ENCODE measurements at regions not wholly inside any gene's neighbourhood (a gene's known extent, or its start where the extent isn't known, plus 50 kb on each side); places are given as distances from the start of the nearest gene placed in this dataset.
A peak's percentile ranks its signal among the peaks of the same experiment; 100 is the strongest.
"Not testable (repeated sequence)": the region's sequence is repeated elsewhere in the genome, so short reads cannot be mapped to it uniquely, and the experiment has no call there.

- peak in 1 of 3 donors; percentile 11 for DNase-seq
- Histone ChIP-seq H3K36me3 (ENCODE audit: control insufficient read depth in 4 of 4, insufficient read depth in 4 of 4, low read length in 3 of 4) (no peaks in the 10 kb centered on the region), H3K27ac (ENCODE audit: insufficient read depth in 1 of 2, low read depth in 1 of 2, low read length in 2 of 2, poor library complexity in 1 of 2, severe bottlenecking in 2 of 2) (no peak overlapping the region), H3K4me3 (ENCODE audit: control insufficient read depth in 1 of 7, extremely low read depth in 1 of 7, insufficient read depth in 4 of 7, low read depth in 2 of 7, low read length in 6 of 7) (no peak overlapping the region), H3K27me3 (replicated peaks in 2 of 5; ENCODE audit: control insufficient read depth in 4 of 5, insufficient read depth in 5 of 5, low read length in 4 of 5) (no peaks in the 10 kb centered on the region), H3K4me1 (ENCODE audit: control extremely low read depth in 1 of 4, control insufficient read depth in 4 of 4, insufficient read depth in 4 of 4, low read length in 3 of 4) (peaks cover 5 to 38% (median 27%) of the 10 kb centered on the region in 4 experiments), H3K9me3 (ENCODE audit: control extremely low read depth in 1 of 5, control insufficient read depth in 4 of 5, insufficient read depth in 2 of 5, low read depth in 1 of 5, low read length in 4 of 5) (no peaks in the 10 kb centered on the region)
- 61% methylated on average over 6 of the region's 8 CpGs for WGBS (ENCODE audit: insufficient coverage)
- ChIA-PET POLR2A (no interaction called here), CTCF (interaction anchor here (1.5 to 1.9 kb wide), 2 partner anchors 9 to 11 kb away, joined by 3 to 9 read pairs; no protein-coding TSS in a partner anchor)
These were observed 77.0 kb upstream of the PRR23C start for GRCh38 chr3:139121513-139122220.

- ChIA-PET POLR2A (no interaction called here), CTCF (interaction anchor here (1.9 kb wide), 1 partner anchor 10 kb away, joined by 9 read pairs; no protein-coding TSS in a partner anchor)
- Histone ChIP-seq H3K36me3 (ENCODE audit: control insufficient read depth in 4 of 4, insufficient read depth in 4 of 4, low read length in 3 of 4) (no peaks in the 10 kb centered on the region), H3K27me3 (replicated peaks in 2 of 5; ENCODE audit: control insufficient read depth in 4 of 5, insufficient read depth in 5 of 5, low read length in 4 of 5) (no peaks in the 10 kb centered on the region), H3K4me1 (ENCODE audit: control extremely low read depth in 1 of 4, control insufficient read depth in 4 of 4, insufficient read depth in 4 of 4, low read length in 3 of 4) (peaks cover 5 to 38% (median 27%) of the 10 kb centered on the region in 4 experiments), H3K27ac (ENCODE audit: insufficient read depth in 1 of 2, low read depth in 1 of 2, low read length in 2 of 2, poor library complexity in 1 of 2, severe bottlenecking in 2 of 2) (no peak overlapping the region), H3K4me3 (ENCODE audit: control insufficient read depth in 1 of 7, extremely low read depth in 1 of 7, insufficient read depth in 4 of 7, low read depth in 2 of 7, low read length in 6 of 7) (no peak overlapping the region), H3K9me3 (ENCODE audit: control extremely low read depth in 1 of 5, control insufficient read depth in 4 of 5, insufficient read depth in 2 of 5, low read depth in 1 of 5, low read length in 4 of 5) (no peaks in the 10 kb centered on the region)
- DNase-seq, result no peak
- 83% methylated on average over 3 of the region's 3 CpGs for WGBS (ENCODE audit: insufficient coverage)
These were observed 77.5 kb upstream of the PRR23C start for GRCh38 chr3:139122221-139122581.

GRCh38 chr3:139122612-139123011, 77.9 kb upstream of the PRR23C start:
- Histone ChIP-seq H3K4me3 (ENCODE audit: control insufficient read depth in 1 of 7, extremely low read depth in 1 of 7, insufficient read depth in 4 of 7, low read depth in 2 of 7, low read length in 6 of 7) (no peak overlapping the region), H3K4me1 (ENCODE audit: control extremely low read depth in 1 of 4, control insufficient read depth in 4 of 4, insufficient read depth in 4 of 4, low read length in 3 of 4) (peaks cover 5 to 38% (median 27%) of the 10 kb centered on the region in 4 experiments), H3K27me3 (replicated peaks in 2 of 5; ENCODE audit: control insufficient read depth in 4 of 5, insufficient read depth in 5 of 5, low read length in 4 of 5) (no peaks in the 10 kb centered on the region), H3K36me3 (ENCODE audit: control insufficient read depth in 4 of 4, insufficient read depth in 4 of 4, low read length in 3 of 4) (no peaks in the 10 kb centered on the region), H3K27ac (ENCODE audit: insufficient read depth in 1 of 2, low read depth in 1 of 2, low read length in 2 of 2, poor library complexity in 1 of 2, severe bottlenecking in 2 of 2) (no peak overlapping the region), H3K9me3 (ENCODE audit: control extremely low read depth in 1 of 5, control insufficient read depth in 4 of 5, insufficient read depth in 2 of 5, low read depth in 1 of 5, low read length in 4 of 5) (no peaks in the 10 kb centered on the region)
- 92% methylated on average over 2 of the region's 2 CpGs for WGBS (ENCODE audit: insufficient coverage)
- no peak for DNase-seq
- CTCF ChIA-PET, result interaction anchor here (2.1 kb wide), 1 partner anchor 11 kb away, joined by 8 read pairs; no protein-coding TSS in a partner anchor
- POLR2A ChIA-PET, result no interaction called here

- WGBS (ENCODE audit: insufficient coverage), result 75% methylated on average over 6 of the region's 10 CpGs
- CTCF ChIA-PET, result interaction anchor here (2.1 kb wide), 1 partner anchor 12 kb away, joined by 8 read pairs; no protein-coding TSS in a partner anchor
- DNase-seq, result peak in 2 of 3 donors; percentile 38 to 42
- POLR2A ChIA-PET, result no interaction called here
- H3K4me1 ChIP-seq (ENCODE audit: control extremely low read depth in 1 of 4, control insufficient read depth in 4 of 4, insufficient read depth in 4 of 4, low read length in 3 of 4), result peaks cover 5 to 38% (median 27%) of the 10 kb centered on the region in 4 experiments
- no peak overlapping the region for H3K27ac ChIP-seq (ENCODE audit: insufficient read depth in 1 of 2, low read depth in 1 of 2, low read length in 2 of 2, poor library complexity in 1 of 2, severe bottlenecking in 2 of 2)
- no peaks in the 10 kb centered on the region for H3K27me3 ChIP-seq (replicated peaks in 2 of 5; ENCODE audit: control insufficient read depth in 4 of 5, insufficient read depth in 5 of 5, low read length in 4 of 5)
- H3K9me3 ChIP-seq (ENCODE audit: control extremely low read depth in 1 of 5, control insufficient read depth in 4 of 5, insufficient read depth in 2 of 5, low read depth in 1 of 5, low read length in 4 of 5), result no peaks in the 10 kb centered on the region
- no peaks in the 10 kb centered on the region for H3K36me3 ChIP-seq (ENCODE audit: control insufficient read depth in 4 of 4, insufficient read depth in 4 of 4, low read length in 3 of 4)
- H3K4me3 ChIP-seq (ENCODE audit: control insufficient read depth in 1 of 7, extremely low read depth in 1 of 7, insufficient read depth in 4 of 7, low read depth in 2 of 7, low read length in 6 of 7), result no peak overlapping the region
These were observed 78.8 kb upstream of the PRR23C start for GRCh38 chr3:139123377-139124095.

- 85% methylated on average over 2 of the region's 2 CpGs for WGBS (ENCODE audit: insufficient coverage)
- no peak for DNase-seq
- H3K36me3 ChIP-seq (ENCODE audit: control insufficient read depth in 4 of 4, insufficient read depth in 4 of 4, low read length in 3 of 4), result no peaks in the 10 kb centered on the region
- no peaks in the 10 kb centered on the region for H3K27me3 ChIP-seq (replicated peaks in 2 of 5; ENCODE audit: control insufficient read depth in 4 of 5, insufficient read depth in 5 of 5, low read length in 4 of 5)
- H3K9me3 ChIP-seq (ENCODE audit: control extremely low read depth in 1 of 5, control insufficient read depth in 4 of 5, insufficient read depth in 2 of 5, low read depth in 1 of 5, low read length in 4 of 5), result no peaks in the 10 kb centered on the region
- no peak overlapping the region for H3K4me3 ChIP-seq (ENCODE audit: control insufficient read depth in 1 of 7, extremely low read depth in 1 of 7, insufficient read depth in 4 of 7, low read depth in 2 of 7, low read length in 6 of 7)
- H3K4me1 ChIP-seq (ENCODE audit: control extremely low read depth in 1 of 4, control insufficient read depth in 4 of 4, insufficient read depth in 4 of 4, low read length in 3 of 4), result peaks cover 5 to 38% (median 26%) of the 10 kb centered on the region in 4 experiments
- CTCF ChIA-PET, result interaction anchor here (2.1 kb wide), 1 partner anchor 13 kb away, joined by 8 read pairs; no protein-coding TSS in a partner anchor
- POLR2A ChIA-PET, result no interaction called here
- H3K27ac ChIP-seq (ENCODE audit: insufficient read depth in 1 of 2, low read depth in 1 of 2, low read length in 2 of 2, poor library complexity in 1 of 2, severe bottlenecking in 2 of 2), result no peak overlapping the region
These were observed 79.5 kb upstream of the PRR23C start for GRCh38 chr3:139124197-139124596.

GRCh38 chr3:139127101-139127500, 82.4 kb upstream of the PRR23C start:
- DNase-seq, result peak in 2 of 3 donors; percentile 33 to 44
- no peak overlapping the region for H3K27ac ChIP-seq (ENCODE audit: insufficient read depth in 1 of 2, low read depth in 1 of 2, low read length in 2 of 2, poor library complexity in 1 of 2, severe bottlenecking in 2 of 2)

GRCh38 chr3:139127629-139128028, 82.9 kb upstream of the PRR23C start:
- CTCF ChIA-PET, result not testable (repeated sequence)
- WGBS (ENCODE audit: insufficient coverage), result 97% methylated on average over 10 of the region's 12 CpGs

More at GRCh38 chr3:139127101-139127500, 82.4 kb upstream of the PRR23C start:
- Histone ChIP-seq H3K4me1 (ENCODE audit: control extremely low read depth in 1 of 4, control insufficient read depth in 4 of 4, insufficient read depth in 4 of 4, low read length in 3 of 4) (peaks cover 2 to 14% (median 5%) of the 10 kb centered on the region in 4 experiments), H3K9me3 (ENCODE audit: control extremely low read depth in 1 of 5, control insufficient read depth in 4 of 5, insufficient read depth in 2 of 5, low read depth in 1 of 5, low read length in 4 of 5) (no peaks in the 10 kb centered on the region), H3K36me3 (ENCODE audit: control insufficient read depth in 4 of 4, insufficient read depth in 4 of 4, low read length in 3 of 4) (no peaks in the 10 kb centered on the region), H3K27me3 (replicated peaks in 2 of 5; ENCODE audit: control insufficient read depth in 4 of 5, insufficient read depth in 5 of 5, low read length in 4 of 5) (no peaks in the 10 kb centered on the region), H3K4me3 (ENCODE audit: control insufficient read depth in 1 of 7, extremely low read depth in 1 of 7, insufficient read depth in 4 of 7, low read depth in 2 of 7, low read length in 6 of 7) (no peak overlapping the region)
- ChIA-PET POLR2A (no interaction called here), CTCF (no interaction called here)
- no CpG with 5 or more reads among the region's 1 CpG for WGBS (ENCODE audit: insufficient coverage)

More at GRCh38 chr3:139127629-139128028, 82.9 kb upstream of the PRR23C start:
- H3K27me3 ChIP-seq (replicated peaks in 2 of 5; ENCODE audit: control insufficient read depth in 4 of 5, insufficient read depth in 5 of 5, low read length in 4 of 5); H3K4me3 ChIP-seq (ENCODE audit: control insufficient read depth in 1 of 7, extremely low read depth in 1 of 7, insufficient read depth in 4 of 7, low read depth in 2 of 7, low read length in 6 of 7); H3K9me3 ChIP-seq (ENCODE audit: control extremely low read depth in 1 of 5, control insufficient read depth in 4 of 5, insufficient read depth in 2 of 5, low read depth in 1 of 5, low read length in 4 of 5); DNase-seq; H3K36me3 ChIP-seq (ENCODE audit: control insufficient read depth in 4 of 4, insufficient read depth in 4 of 4, low read length in 3 of 4); H3K27ac ChIP-seq (ENCODE audit: insufficient read depth in 1 of 2, low read depth in 1 of 2, low read length in 2 of 2, poor library complexity in 1 of 2, severe bottlenecking in 2 of 2); POLR2A ChIA-PET: not testable (repeated sequence)
- H3K4me1 ChIP-seq (ENCODE audit: control extremely low read depth in 1 of 4, control insufficient read depth in 4 of 4, insufficient read depth in 4 of 4, low read length in 3 of 4), result peaks cover 0 to 12% (median 5%) of the 10 kb centered on the region in 4 experiments

Data from common myeloid progenitor, CD34-positive (primary cell).